Smooth muscle cell (in vitro differentiated cells): ENCODE measurements at regions not wholly inside any gene's neighbourhood (a gene's known extent, or its start where the extent isn't known, plus 50 kb on each side); places are given as distances from the start of the nearest gene placed in this dataset.

ENCODE experiments used
- DNase-seq: peaks from one replicate; lab custom pipeline; 2025; ENCODE audit not compliant: unreplicated experiment; lab: John Stamatoyannopoulos, UW
- H2AFZ ChIP-seq: fragments of 200-600 bp; sonication (generic); 2 replicates; pipeline ENCODE4 v1.6.0; 2016; ENCODE audit warnings: antibody characterized with exemption, low read depth, mild to moderate bottlenecking
- H3F3A ChIP-seq: fragments of 200-600 bp; sonication (generic); 2 replicates; pipeline ENCODE4 v1.6.0; 2017; ENCODE audit warnings: antibody characterized with exemption, low read depth
- H3K27ac ChIP-seq: fragments of 200-600 bp; sonication (generic); 2 replicates; pipeline ENCODE4 v1.5.1; 2016; ENCODE audit warnings: low read depth, mild to moderate bottlenecking
- H3K27me3 ChIP-seq: fragments of 200-600 bp; sonication (generic); 2 replicates; pipeline ENCODE4 v1.6.1; 2016; ENCODE audit warnings: low read depth, mild to moderate bottlenecking
- H3K36me3 ChIP-seq: fragments of 200-600 bp; sonication (generic); 2 replicates; pipeline ENCODE4 v1.5.1; 2016; ENCODE audit warnings: low read depth
- H3K4me1 ChIP-seq: fragments of 200-600 bp; sonication (generic); 2 replicates; pipeline ENCODE4 v1.5.1; 2016; ENCODE audit warnings: low read depth
- H3K4me2 ChIP-seq: fragments of 200-600 bp; sonication (generic); 2 replicates; pipeline ENCODE4 v1.6.0; 2016; ENCODE audit warnings: mild to moderate bottlenecking
- H3K4me3 ChIP-seq: fragments of 200-600 bp; sonication (generic); 2 replicates; pipeline ENCODE4 v1.5.1; 2016; ENCODE audit warnings: mild to moderate bottlenecking
- H3K79me2 ChIP-seq: fragments of 200-600 bp; sonication (generic); 2 replicates; pipeline ENCODE4 v1.6.0; 2016; ENCODE audit warnings: low read depth, mild to moderate bottlenecking
- H3K9ac ChIP-seq: fragments of 200-600 bp; sonication (generic); 2 replicates; pipeline ENCODE4 v1.6.0; 2016; ENCODE audit warnings: low read depth
- H3K9me3 ChIP-seq: fragments of 200-600 bp; sonication (generic); replicated peaks from 2 replicates; pipeline ENCODE4 v1.5.1; 2016; ENCODE audit warnings: low read depth
- H4K20me1 ChIP-seq: fragments of 200-600 bp; sonication (generic); 2 replicates; pipeline ENCODE4 v1.6.0; 2016; ENCODE audit warnings: low read depth
- CTCF ChIP-seq: fragments of 200-600 bp; sonication (generic); IDR thresholded peaks from 2 replicates; pipeline ENCODE4 v1.5.1; 2017; ENCODE audit warnings: borderline replicate concordance, mild to moderate bottlenecking, antibody characterized with exemption; ENCODE audit not compliant: insufficient read depth, poor library complexity, severe bottlenecking
- WGBS: methylation state at CpG from one replicate; pipeline ENCODE4 v1.1.7; 2016; ENCODE audit warnings: low lambda C conversion rate; 5-methylcytosine and 5-hydroxymethylcytosine counted together

- H3K27ac ChIP-seq, result no peak overlapping the region
Observed at GRCh38 chr16:54526087-54526486, 239.5 kb upstream of the IRX3 start.

GRCh38 chr16:54525104-54525503 lies 238.5 kb upstream of the IRX3 start:
- Histone ChIP-seq H3K4me2 (no peak overlapping the region), H4K20me1 (no peaks in the 10 kb centered on the region), H2AFZ (no peak overlapping the region), H3K9ac (no peak overlapping the region), H3F3A (no peaks in the 10 kb centered on the region), H3K4me3 (no peak overlapping the region), H3K27ac (no peak overlapping the region), H3K4me1 (no peaks in the 10 kb centered on the region), H3K27me3 (no peaks in the 10 kb centered on the region), H3K9me3 (no peaks in the 10 kb centered on the region), H3K79me2 (no peaks in the 10 kb centered on the region), H3K36me3 (no peaks in the 10 kb centered on the region)
- no peak for TF ChIP-seq CTCF
- 93% methylated on average over 4 of the region's 4 CpGs for WGBS
- no peak for DNase-seq

More at GRCh38 chr16:54526087-54526486, 239.5 kb upstream of the IRX3 start:
- Histone ChIP-seq H3K4me2 (no peak overlapping the region), H4K20me1 (no peaks in the 10 kb centered on the region), H2AFZ (no peak overlapping the region), H3K9ac (no peak overlapping the region), H3F3A (no peaks in the 10 kb centered on the region), H3K4me1 (no peaks in the 10 kb centered on the region), H3K27me3 (no peaks in the 10 kb centered on the region), H3K9me3 (no peaks in the 10 kb centered on the region), H3K79me2 (no peaks in the 10 kb centered on the region), H3K36me3 (no peaks in the 10 kb centered on the region), H3K4me3 (no peak overlapping the region)
- DNase-seq, result no peak
- 97% methylated on average over 1 of the region's 1 CpG for WGBS
- no peak for TF ChIP-seq CTCF

GRCh38 chr16:54522584-54522983 lies 236.0 kb upstream of the IRX3 start:
- H3K79me2 ChIP-seq, result no peaks in the 10 kb centered on the region
- no peaks in the 10 kb centered on the region for H3F3A ChIP-seq
- WGBS, result 82% methylated on average over 5 of the region's 5 CpGs
- no peaks in the 10 kb centered on the region for H3K9me3 ChIP-seq
- no peaks in the 10 kb centered on the region for H3K27me3 ChIP-seq
- no peak overlapping the region for H3K4me2 ChIP-seq
- H3K9ac ChIP-seq, result no peak overlapping the region
- H3K4me3 ChIP-seq, result no peak overlapping the region
- TF ChIP-seq CTCF, result no peak
- no peak overlapping the region for H2AFZ ChIP-seq
- H3K36me3 ChIP-seq, result no peaks in the 10 kb centered on the region
- no peak for DNase-seq
- no peaks in the 10 kb centered on the region for H4K20me1 ChIP-seq
- H3K27ac ChIP-seq, result no peak overlapping the region
- no peaks in the 10 kb centered on the region for H3K4me1 ChIP-seq

- Histone ChIP-seq H3K9me3 (no peaks in the 10 kb centered on the region), H3K4me3 (no peak overlapping the region), H3K27ac (no peak overlapping the region), H3F3A (no peaks in the 10 kb centered on the region), H3K27me3 (peaks cover 2% of the 10 kb centered on the region), H3K79me2 (no peaks in the 10 kb centered on the region), H3K9ac (no peak overlapping the region), H3K36me3 (no peaks in the 10 kb centered on the region), H3K4me2 (no peak overlapping the region), H4K20me1 (no peaks in the 10 kb centered on the region), H3K4me1 (no peaks in the 10 kb centered on the region), H2AFZ (no peak overlapping the region)
- no peak for DNase-seq
- no peak for TF ChIP-seq CTCF
- 86% methylated on average over 2 of the region's 2 CpGs for WGBS
Observed at GRCh38 chr16:54521327-54521726, 234.7 kb upstream of the IRX3 start.
